Mesothelial cell of epicardium (in vitro differentiated cells): ENCODE measurements at regions not wholly inside any gene's neighbourhood (a gene's known extent, or its start where the extent isn't known, plus 50 kb on each side); places are given as distances from the start of the nearest gene placed in this dataset.
"Not testable (repeated sequence)": the region's sequence is repeated elsewhere in the genome, so short reads cannot be mapped to it uniquely, and the experiment has no call there.

ENCODE experiments used
- DNase-seq, 2 experiments: peaks; one replicate each; pipeline ENCODE4 v3.0.0; 2021; ENCODE audit warnings: low spot score in 2 of 2; ENCODE audit not compliant: unreplicated experiment in 2 of 2
- H3K27ac Mint-ChIP-seq: 2 replicates; pipeline ENCODE4 v1.8.0; 2021; ENCODE audit warnings: mixed read lengths
- H3K27me3 Mint-ChIP-seq: 2 replicates; pipeline ENCODE4 v1.8.0; 2021; ENCODE audit warnings: low read depth, mixed read lengths
- H3K36me3 Mint-ChIP-seq: 2 replicates; pipeline ENCODE4 v1.8.0; 2021; ENCODE audit warnings: mixed read lengths
- H3K4me1 Mint-ChIP-seq: 2 replicates; pipeline ENCODE4 v1.8.0; 2021; ENCODE audit warnings: mixed read lengths
- H3K4me3 Mint-ChIP-seq: 2 replicates; pipeline ENCODE4 v1.8.0; 2021; ENCODE audit warnings: mild to moderate bottlenecking, moderate library complexity, mixed read lengths
- H3K9me3 Mint-ChIP-seq: 2 replicates; pipeline ENCODE4 v1.8.0; 2021; ENCODE audit warnings: mixed read lengths
- CTCF ChIP-seq: fragments of 200-600 bp; sonication (generic); IDR thresholded peaks from one replicate; pipeline ENCODE4 v1.5.0; 2021; ENCODE audit warnings: antibody characterized with exemption; ENCODE audit not compliant: unreplicated experiment

- no peak overlapping the region for H3K27ac Mint-ChIP-seq
- no peak overlapping the region for H3K4me3 Mint-ChIP-seq
- no peaks in the 10 kb centered on the region for H3K9me3 Mint-ChIP-seq
- no peak for DNase-seq
- no peaks in the 10 kb centered on the region for H3K27me3 Mint-ChIP-seq
- peaks cover 6% of the 10 kb centered on the region for H3K4me1 Mint-ChIP-seq
- H3K36me3 Mint-ChIP-seq, result no peaks in the 10 kb centered on the region
- no peak for TF ChIP-seq CTCF
These were observed 489.4 kb upstream of the IL12A start for GRCh38 chr3:159499031-159499793.

- H3K4me3 Mint-ChIP-seq, result no peak overlapping the region
- H3K9me3 Mint-ChIP-seq, result no peaks in the 10 kb centered on the region
- H3K36me3 Mint-ChIP-seq, result no peaks in the 10 kb centered on the region
- DNase-seq, result no peak
- H3K27me3 Mint-ChIP-seq, result no peaks in the 10 kb centered on the region
- H3K4me1 Mint-ChIP-seq, result peaks cover 6% of the 10 kb centered on the region
- no peak overlapping the region for H3K27ac Mint-ChIP-seq
- TF ChIP-seq CTCF, result no peak
These were observed 487.6 kb upstream of the IL12A start for GRCh38 chr3:159501029-159501428.

- DNase-seq, result no peak
- no peak for TF ChIP-seq CTCF
- Mint-ChIP-seq H3K9me3 (no peaks in the 10 kb centered on the region), H3K4me1 (peaks cover 6% of the 10 kb centered on the region), H3K36me3 (no peaks in the 10 kb centered on the region), H3K27me3 (no peaks in the 10 kb centered on the region), H3K27ac (no peak overlapping the region), H3K4me3 (no peak overlapping the region)
These were observed 485.6 kb upstream of the IL12A start for GRCh38 chr3:159502986-159503385.

GRCh38 chr3:159510988-159511387 is 477.6 kb upstream of the IL12A start:
- not testable (repeated sequence) for DNase-seq, H3K4me1 Mint-ChIP-seq, H3K27me3 Mint-ChIP-seq, H3K9me3 Mint-ChIP-seq, H3K4me3 Mint-ChIP-seq, H3K27ac Mint-ChIP-seq, H3K36me3 Mint-ChIP-seq

- DNase-seq, result no peak
- peaks cover 9% of the 10 kb centered on the region for H3K4me1 Mint-ChIP-seq
- no peaks in the 10 kb centered on the region for H3K36me3 Mint-ChIP-seq
- peaks cover 1% of the 10 kb centered on the region for H3K27me3 Mint-ChIP-seq
- H3K4me3 Mint-ChIP-seq, result no peak overlapping the region
- TF ChIP-seq CTCF, result no peak
- no peaks in the 10 kb centered on the region for H3K9me3 Mint-ChIP-seq
- no peak overlapping the region for H3K27ac Mint-ChIP-seq
These were observed 475.2 kb upstream of the IL12A start for GRCh38 chr3:159513444-159513843.

- H3K9me3 Mint-ChIP-seq, result no peaks in the 10 kb centered on the region
- H3K27me3 Mint-ChIP-seq, result peaks cover 1% of the 10 kb centered on the region
- H3K4me3 Mint-ChIP-seq, result no peak overlapping the region
- no peak for TF ChIP-seq CTCF
- no peaks in the 10 kb centered on the region for H3K36me3 Mint-ChIP-seq
- DNase-seq, result no peak
- no peak overlapping the region for H3K27ac Mint-ChIP-seq
- H3K4me1 Mint-ChIP-seq, result peaks cover 9% of the 10 kb centered on the region
These were observed 474.7 kb upstream of the IL12A start for GRCh38 chr3:159513867-159514380.
